HCT116 (cell line): ENCODE measurements at regions not wholly inside any gene's neighbourhood (a gene's known extent, or its start where the extent isn't known, plus 50 kb on each side); places are given as distances from the start of the nearest gene placed in this dataset.

ENCODE experiments used
- ATAC-seq: fragments of 200-7000 bp; cut with Tn5 transposase; 2 replicates; pipeline ENCODE4 v1.9.1; 2020; ENCODE audit warnings: mild to moderate bottlenecking, moderate library complexity
- BruUV-seq: library from RNA; stranded (reverse); fragments of 400-500 nt; replicated peaks from 2 replicates; lab custom pipeline; 2021; lab: Mats Ljungman, UMichigan
- CTCF ChIA-PET: fragments of 300-600 bp; sonication (Branson Sonifier 250); formaldehyde crosslinking; loops from one replicate; lab custom pipeline; 2021; ENCODE audit warnings: antibody characterized with exemption; lab: Charles Lee
- POLR2A ChIA-PET: fragments of 300-600, 350-600 bp; sonication (Branson Sonifier 250); formaldehyde crosslinking; loops from one replicate; lab custom pipeline; 2021; ENCODE audit warnings: antibody characterized with exemption; lab: Charles Lee
- RAD21 ChIA-PET, 2 experiments: fragments of 300-600 bp; sonication (Branson Sonifier 250); formaldehyde crosslinking; loops; one replicate each; lab custom pipeline; 2023; ENCODE audit warnings: low total read pairs in 2 of 2; ENCODE audit not compliant: uncharacterized antibody in 2 of 2, unreplicated experiment in 2 of 2, low non-redundant PET in 1 of 2; lab: Charles Lee
- DNase-seq: peaks from one replicate; pipeline ENCODE4 v3.0.0-alpha.2; 2010; ENCODE audit warnings: low read depth, low spot score
- H2AFZ ChIP-seq: fragments of 200-600 bp; shearing (Covaris generic), sonication (generic); 2 replicates; pipeline ENCODE4 v1.6.1; 2017; ENCODE audit warnings: low read depth, mixed run types, mixed read lengths, antibody characterized with exemption, low read length; ENCODE audit not compliant: poor library complexity, severe bottlenecking
- H3K27ac ChIP-seq: 2 replicates; pipeline ENCODE4 v1.5.1; 2012; ENCODE audit warnings: low read depth, low read length
- H3K27me3 ChIP-seq: fragments of 200-600 bp; sonication (generic); 2 replicates; pipeline ENCODE4 v1.6.1; 2016; ENCODE audit warnings: mixed run types, low read length, mixed read lengths; ENCODE audit not compliant: insufficient read depth
- H3K36me3 ChIP-seq, 2 experiments: fragments of 200-500 bp in 1 of 2; fragments of 200-600 bp in 1 of 2; sonication (Bioruptor generic) in 1 of 2; sonication (generic) in 1 of 2; 2 replicates each; pipeline versions ENCODE4 v1.5.1 to v1.6.1; 2014 to 2016; ENCODE audit warnings: low read length in 2 of 2, inconsistent platforms in 1 of 2, mixed read lengths in 1 of 2, mixed run types in 1 of 2; ENCODE audit not compliant: insufficient read depth in 2 of 2, control insufficient read depth in 1 of 2
- H3K4me1 ChIP-seq, 2 experiments: fragments of 200-600 bp in 1 of 2; sonication (generic) in 1 of 2; 2 replicates each; pipeline versions ENCODE4 v1.5.1 to v1.6.1; 2012 to 2017; ENCODE audit warnings: low read length in 2 of 2, inconsistent platforms in 1 of 2, mild to moderate bottlenecking in 1 of 2, mixed read lengths in 1 of 2, mixed run types in 1 of 2, moderate library complexity in 1 of 2; ENCODE audit not compliant: insufficient read depth in 2 of 2, control insufficient read depth in 1 of 2
- H3K4me2 ChIP-seq: fragments of 200-600 bp; sonication (generic); 2 replicates; pipeline ENCODE4 v1.6.1; 2017; ENCODE audit warnings: mixed run types, low read length, mixed read lengths
- H3K4me3 ChIP-seq, 2 experiments: fragments of 200-600 bp in 1 of 2; sonication (generic) in 1 of 2; replicated peaks in 1 of 2; 2 replicates each; pipeline ENCODE4 v1.5.1; 2011 to 2016; ENCODE audit warnings: low read length in 2 of 2, control low read depth in 1 of 2, low read depth in 1 of 2, mild to moderate bottlenecking in 1 of 2, mixed read lengths in 1 of 2, mixed run types in 1 of 2
- H3K79me2 ChIP-seq: fragments of 200-600 bp; sonication (generic); 2 replicates; pipeline ENCODE4 v1.6.1; 2017; ENCODE audit warnings: mild to moderate bottlenecking, mixed run types, low read length, moderate library complexity, mixed read lengths; ENCODE audit not compliant: insufficient read depth
- H3K9ac ChIP-seq: fragments of 200-600 bp; sonication (generic); 2 replicates; pipeline ENCODE4 v1.6.1; 2016; ENCODE audit warnings: low read length, mixed read lengths
- H3K9me2 ChIP-seq: fragments of 200-600 bp; sonication (generic), shearing (Covaris generic); 2 replicates; pipeline ENCODE4 v1.6.1; 2017; ENCODE audit warnings: mixed run types, mild to moderate bottlenecking, moderate library complexity; ENCODE audit not compliant: insufficient read depth
- H3K9me3 ChIP-seq, 2 experiments: fragments of 200-500 bp in 1 of 2; fragments of 200-600 bp in 1 of 2; sonication (Bioruptor generic) in 1 of 2; sonication (generic) in 1 of 2; 2 replicates each; pipeline ENCODE4 v1.6.1; 2014 to 2017; ENCODE audit warnings: low read length in 2 of 2, mixed read lengths in 2 of 2, inconsistent platforms in 1 of 2, low read depth in 1 of 2, mild to moderate bottlenecking in 1 of 2, mixed run types in 1 of 2, moderate library complexity in 1 of 2; ENCODE audit not compliant: control insufficient read depth in 1 of 2, insufficient read depth in 1 of 2
- H4K20me1 ChIP-seq: fragments of 200-600 bp; sonication (generic), shearing (Covaris generic); 2 replicates; pipeline ENCODE4 v1.6.1; 2017; ENCODE audit warnings: mixed run types, mild to moderate bottlenecking, moderate library complexity; ENCODE audit not compliant: insufficient read depth
- CEBPB ChIP-seq: IDR thresholded peaks from 2 replicates; pipeline ENCODE4 v1.6.1; 2012; ENCODE audit warnings: low read depth
- EZH2 ChIP-seq: fragments of 200-600 bp; sonication (generic); IDR thresholded peaks from 2 replicates; pipeline ENCODE4 v1.6.1; 2017; ENCODE audit warnings: antibody characterized with exemption, mixed run types
- EZH2phosphoT487 ChIP-seq: fragments of 200-600 bp; IDR thresholded peaks from 2 replicates; pipeline ENCODE4 v1.6.1; 2018; ENCODE audit warnings: antibody characterized with exemption, borderline replicate concordance
- POLR2A ChIP-seq: IDR thresholded peaks from 2 replicates; pipeline ENCODE4 v1.7.0; 2011; ENCODE audit warnings: borderline replicate concordance; ENCODE audit not compliant: insufficient read depth, insufficient read length; ENCODE audit errors: extremely low read depth
- RAD21 ChIP-seq: IDR thresholded peaks from 2 replicates; pipeline ENCODE4 v1.6.1; 2012; ENCODE audit warnings: low read depth, mild to moderate bottlenecking
- SP1 ChIP-seq: IDR thresholded peaks from 2 replicates; pipeline ENCODE4 v1.6.1; 2012; ENCODE audit warnings: low read depth
- TCF7L2 ChIP-seq: IDR thresholded peaks from 2 replicates; pipeline ENCODE4 v1.7.0; 2011; ENCODE audit warnings: borderline replicate concordance, inconsistent platforms; ENCODE audit not compliant: insufficient read depth, insufficient read length; ENCODE audit errors: extremely low read depth
- YY1 ChIP-seq: IDR thresholded peaks from 2 replicates; pipeline ENCODE4 v1.6.1; 2011; ENCODE audit warnings: low read length, low read depth, moderate library complexity, mild to moderate bottlenecking; ENCODE audit not compliant: insufficient replicate concordance; ENCODE audit errors: extremely low read depth
- ZNF274 ChIP-seq: fragments of 200-500 bp; sonication (Bioruptor generic); IDR thresholded peaks from 2 replicates; pipeline ENCODE4 v1.6.1; 2014; ENCODE audit warnings: mild to moderate bottlenecking, low read depth, low read length, inconsistent platforms
- intact Hi-C: fragments of 100-400 bp; cut with micrococcal nuclease; formaldehyde crosslinking; loops from 2 replicates; pipeline ENCODE4 v1.10.0; 2022
- TF ChIP-seq, protein P1 (sequence below): IDR thresholded peaks from 2 replicates; pipeline ENCODE4 v1.6.1; 2012
- TF ChIP-seq, protein P2 (sequence below): IDR thresholded peaks from 2 replicates; pipeline ENCODE4 v1.6.1; 2012; ENCODE audit warnings: low read depth
- TF ChIP-seq, protein P3 (sequence below), 3 experiments: fragments of 200-600 bp in 1 of 3; sonication (generic) in 1 of 3; IDR thresholded peaks in 2 of 3; conservative IDR thresholded peaks in 1 of 3; 2 replicates each; pipeline ENCODE4 v1.5.1; 2012 to 2017; ENCODE audit warnings: low read depth in 2 of 3, low read length in 2 of 3, antibody characterized with exemption in 1 of 3, borderline replicate concordance in 1 of 3, control low read depth in 1 of 3, mild to moderate bottlenecking in 1 of 3, mixed read lengths in 1 of 3, mixed run types in 1 of 3, moderate library complexity in 1 of 3; ENCODE audit not compliant: insufficient read depth in 1 of 3

DNA sequence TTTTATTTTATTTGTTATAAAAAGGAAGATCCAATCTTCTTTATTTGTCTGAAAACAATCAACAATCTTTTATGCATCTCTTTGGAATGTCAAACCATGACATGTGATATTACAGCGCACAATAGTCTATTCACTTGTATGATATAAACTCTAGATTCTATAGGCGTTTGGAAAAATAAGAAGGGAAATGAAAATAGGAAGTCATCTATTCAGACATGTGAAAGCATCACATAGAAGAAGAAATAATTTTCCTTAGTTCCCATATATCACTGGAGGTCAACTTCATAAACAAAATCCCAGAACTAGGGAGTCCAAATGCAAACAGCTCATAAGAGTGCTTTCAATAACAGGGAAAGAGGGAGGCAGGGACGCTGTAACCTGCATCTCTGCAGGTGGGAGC is 139.5 kb upstream of the RASGEF1B start:
- H3K79me2 ChIP-seq, result no peaks in the 10 kb centered on the region
- H3K4me3 ChIP-seq, result no peak overlapping the region
- no TSS peak for BruUV-seq
- ChIA-PET POLR2A (no interaction called here), RAD21 (no interaction called here), CTCF (no interaction called here)
- H3K4me2 ChIP-seq, result no peak overlapping the region
- no peak for DNase-seq
- no peak for TF ChIP-seq TCF7L2
- TF ChIP-seq POLR2A, result no peak
- no peak for TF ChIP-seq EZH2
- TF ChIP-seq, protein P1, sequence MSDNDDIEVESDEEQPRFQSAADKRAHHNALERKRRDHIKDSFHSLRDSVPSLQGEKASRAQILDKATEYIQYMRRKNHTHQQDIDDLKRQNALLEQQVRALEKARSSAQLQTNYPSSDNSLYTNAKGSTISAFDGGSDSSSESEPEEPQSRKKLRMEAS, result no peak
- no peak for TF ChIP-seq EZH2phosphoT487
- TF ChIP-seq, protein P2, sequence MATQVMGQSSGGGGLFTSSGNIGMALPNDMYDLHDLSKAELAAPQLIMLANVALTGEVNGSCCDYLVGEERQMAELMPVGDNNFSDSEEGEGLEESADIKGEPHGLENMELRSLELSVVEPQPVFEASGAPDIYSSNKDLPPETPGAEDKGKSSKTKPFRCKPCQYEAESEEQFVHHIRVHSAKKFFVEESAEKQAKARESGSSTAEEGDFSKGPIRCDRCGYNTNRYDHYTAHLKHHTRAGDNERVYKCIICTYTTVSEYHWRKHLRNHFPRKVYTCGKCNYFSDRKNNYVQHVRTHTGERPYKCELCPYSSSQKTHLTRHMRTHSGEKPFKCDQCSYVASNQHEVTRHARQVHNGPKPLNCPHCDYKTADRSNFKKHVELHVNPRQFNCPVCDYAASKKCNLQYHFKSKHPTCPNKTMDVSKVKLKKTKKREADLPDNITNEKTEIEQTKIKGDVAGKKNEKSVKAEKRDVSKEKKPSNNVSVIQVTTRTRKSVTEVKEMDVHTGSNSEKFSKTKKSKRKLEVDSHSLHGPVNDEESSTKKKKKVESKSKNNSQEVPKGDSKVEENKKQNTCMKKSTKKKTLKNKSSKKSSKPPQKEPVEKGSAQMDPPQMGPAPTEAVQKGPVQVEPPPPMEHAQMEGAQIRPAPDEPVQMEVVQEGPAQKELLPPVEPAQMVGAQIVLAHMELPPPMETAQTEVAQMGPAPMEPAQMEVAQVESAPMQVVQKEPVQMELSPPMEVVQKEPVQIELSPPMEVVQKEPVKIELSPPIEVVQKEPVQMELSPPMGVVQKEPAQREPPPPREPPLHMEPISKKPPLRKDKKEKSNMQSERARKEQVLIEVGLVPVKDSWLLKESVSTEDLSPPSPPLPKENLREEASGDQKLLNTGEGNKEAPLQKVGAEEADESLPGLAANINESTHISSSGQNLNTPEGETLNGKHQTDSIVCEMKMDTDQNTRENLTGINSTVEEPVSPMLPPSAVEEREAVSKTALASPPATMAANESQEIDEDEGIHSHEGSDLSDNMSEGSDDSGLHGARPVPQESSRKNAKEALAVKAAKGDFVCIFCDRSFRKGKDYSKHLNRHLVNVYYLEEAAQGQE, result no peak
- TF ChIP-seq CEBPB, result no peak
- no peak for TF ChIP-seq ZNF274
- TF ChIP-seq YY1, result no peak
- no peak for TF ChIP-seq SP1
- no peak for TF ChIP-seq RAD21
- TF ChIP-seq, protein P3, sequence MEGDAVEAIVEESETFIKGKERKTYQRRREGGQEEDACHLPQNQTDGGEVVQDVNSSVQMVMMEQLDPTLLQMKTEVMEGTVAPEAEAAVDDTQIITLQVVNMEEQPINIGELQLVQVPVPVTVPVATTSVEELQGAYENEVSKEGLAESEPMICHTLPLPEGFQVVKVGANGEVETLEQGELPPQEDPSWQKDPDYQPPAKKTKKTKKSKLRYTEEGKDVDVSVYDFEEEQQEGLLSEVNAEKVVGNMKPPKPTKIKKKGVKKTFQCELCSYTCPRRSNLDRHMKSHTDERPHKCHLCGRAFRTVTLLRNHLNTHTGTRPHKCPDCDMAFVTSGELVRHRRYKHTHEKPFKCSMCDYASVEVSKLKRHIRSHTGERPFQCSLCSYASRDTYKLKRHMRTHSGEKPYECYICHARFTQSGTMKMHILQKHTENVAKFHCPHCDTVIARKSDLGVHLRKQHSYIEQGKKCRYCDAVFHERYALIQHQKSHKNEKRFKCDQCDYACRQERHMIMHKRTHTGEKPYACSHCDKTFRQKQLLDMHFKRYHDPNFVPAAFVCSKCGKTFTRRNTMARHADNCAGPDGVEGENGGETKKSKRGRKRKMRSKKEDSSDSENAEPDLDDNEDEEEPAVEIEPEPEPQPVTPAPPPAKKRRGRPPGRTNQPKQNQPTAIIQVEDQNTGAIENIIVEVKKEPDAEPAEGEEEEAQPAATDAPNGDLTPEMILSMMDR (IDR thresholded peaks at IDR 0.05 in 2 of 3, conservative IDR thresholded peaks at IDR 0.05 in 1 of 3; ENCODE audit: borderline replicate concordance in 1 of 3, insufficient read depth in 1 of 3, low read depth in 2 of 3, low read length in 2 of 3), result no peak
- no peaks in the 10 kb centered on the region for H4K20me1 ChIP-seq
- no peak overlapping the region for H2AFZ ChIP-seq
- H3K36me3 ChIP-seq, result no peaks in the 10 kb centered on the region
- intact Hi-C loops, result no loop called here
- peaks cover 22% of the 10 kb centered on the region for H3K27me3 ChIP-seq
- H3K9me3 ChIP-seq, result no peaks in the 10 kb centered on the region
- H3K4me1 ChIP-seq, result no peaks in the 10 kb centered on the region
- H3K9ac ChIP-seq, result no peak overlapping the region
- no peak for ATAC-seq
- H3K27ac ChIP-seq, result no peak overlapping the region
- H3K9me2 ChIP-seq, result no peaks in the 10 kb centered on the region
